B cell (primary cell): ENCODE measurements at regions not wholly inside any gene's neighbourhood (a gene's known extent, or its start where the extent isn't known, plus 50 kb on each side); places are given as distances from the start of the nearest gene placed in this dataset.

Experiments
- ATAC-seq: fragments of 200-7000 bp; cut with Tn5 transposase; one replicate; pipeline ENCODE4 v1.10.0; 2021; ENCODE audit warnings: low read depth, mild to moderate bottlenecking, moderate number of reproducible peaks, moderate library complexity
- CTCF ChIA-PET: fragments of 350-600 bp; sonication (Branson Sonifier 250); formaldehyde crosslinking; loops from one replicate; lab custom pipeline; 2021; ENCODE audit warnings: antibody characterized with exemption, inconsistent platforms; lab: Charles Lee
- POLR2A ChIA-PET: fragments of 350-600 bp; sonication (Branson Sonifier 250); formaldehyde crosslinking; loops from one replicate; lab custom pipeline; 2021; ENCODE audit warnings: antibody characterized with exemption; lab: Charles Lee
- DNase-seq: peaks from one replicate; pipeline ENCODE4 v3.0.0; 2013
- H2AFZ ChIP-seq: 2 replicates; pipeline ENCODE4 v1.6.1; 2012; ENCODE audit warnings: mild to moderate bottlenecking, low read depth, low read length; ENCODE audit not compliant: insufficient read depth, poor library complexity, severe bottlenecking
- H3K27ac ChIP-seq, 2 donors: 1 replicate in 1 of 2; 2 replicates in 1 of 2; pipeline ENCODE4 v1.5.1; 2012 to 2013; ENCODE audit warnings: low read length in 2 of 2, mild to moderate bottlenecking in 2 of 2, moderate library complexity in 1 of 2
- H3K27me3 ChIP-seq, 4 experiments: fragments of 200-600 bp in 1 of 4; sonication (generic) in 1 of 4; replicated peaks in 1 of 4; 1 replicate in 2 of 4; 2 replicates in 2 of 4; pipeline versions ENCODE4 v1.6.1 to v1.7.0; 2013 to 2016; ENCODE audit warnings: low read length in 3 of 4, mild to moderate bottlenecking in 2 of 4, mixed read lengths in 1 of 4, moderate library complexity in 1 of 4; ENCODE audit not compliant: insufficient read depth in 4 of 4, control insufficient read depth in 3 of 4; ENCODE audit errors: control extremely low read depth in 1 of 4
- H3K36me3 ChIP-seq, 2 experiments: replicated peaks in 1 of 2; 1 replicate in 1 of 2; 2 replicates in 1 of 2; pipeline versions ENCODE4 v1.6.1 to v1.7.1; 2013; ENCODE audit warnings: low read length in 1 of 2; ENCODE audit not compliant: insufficient read depth in 2 of 2, control insufficient read depth in 1 of 2; ENCODE audit errors: control extremely low read depth in 1 of 2, extremely low read depth in 1 of 2
- H3K4me1 ChIP-seq, 2 donors: fragments of 200-600 bp in 1 of 2; sonication (generic) in 1 of 2; 1 replicate in 1 of 2; 2 replicates in 1 of 2; pipeline versions ENCODE4 v1.5.1 to v1.6.1; 2013 to 2017; ENCODE audit warnings: low read length in 2 of 2; ENCODE audit not compliant: control insufficient read depth in 2 of 2, insufficient read depth in 2 of 2
- H3K4me2 ChIP-seq: replicated peaks from 2 replicates; pipeline ENCODE3; 2012; ENCODE audit warnings: mild to moderate bottlenecking, low read depth, low read length; ENCODE audit not compliant: poor library complexity, severe bottlenecking
- H3K4me3 ChIP-seq, 5 experiments: fragments of 200-600 bp in 1 of 5; sonication (generic) in 1 of 5; 1 replicate in 3 of 5; 2 replicates in 2 of 5; pipeline versions ENCODE4 v1.5.1 to v1.7.0; 2011 to 2016; ENCODE audit warnings: low read length in 4 of 5, mild to moderate bottlenecking in 4 of 5, low read depth in 2 of 5, control low read depth in 1 of 5, moderate library complexity in 1 of 5; ENCODE audit not compliant: insufficient read depth in 1 of 5; ENCODE audit errors: control extremely low read depth in 1 of 5, extremely low read depth in 1 of 5
- H3K79me2 ChIP-seq: fragments of 200-600 bp; sonication (generic); one replicate; pipeline ENCODE4 v1.6.0; 2016; ENCODE audit warnings: low read length; ENCODE audit not compliant: control insufficient read depth, insufficient read depth
- H3K9ac ChIP-seq: fragments of 200-600 bp; sonication (generic); 2 replicates; pipeline ENCODE4 v1.6.1; 2017; ENCODE audit warnings: mild to moderate bottlenecking, low read length, moderate library complexity
- H3K9me3 ChIP-seq, 3 donors: one replicate each; pipeline versions ENCODE4 v1.6.1 to v1.7.1; 2013; ENCODE audit warnings: low read length in 2 of 3; ENCODE audit not compliant: control insufficient read depth in 2 of 3, insufficient read depth in 1 of 3; ENCODE audit errors: control extremely low read depth in 1 of 3
- H4K20me1 ChIP-seq: 2 replicates; pipeline ENCODE4 v1.6.0; 2012; ENCODE audit warnings: mild to moderate bottlenecking, low read length; ENCODE audit not compliant: insufficient read depth, control insufficient read depth, poor library complexity, severe bottlenecking
- H3K27ac Mint-ChIP-seq: one replicate; pipeline ENCODE4 v1.8.0; 2021; ENCODE audit warnings: mixed read lengths
- H3K27me3 Mint-ChIP-seq: one replicate; pipeline ENCODE4 v1.8.0; 2021; ENCODE audit warnings: mixed read lengths
- H3K4me1 Mint-ChIP-seq: one replicate; pipeline ENCODE4 v1.8.0; 2021; ENCODE audit warnings: mixed read lengths
- H3K4me3 Mint-ChIP-seq: one replicate; pipeline ENCODE4 v1.8.0; 2021; ENCODE audit warnings: mixed read lengths
- H3K9me3 Mint-ChIP-seq: one replicate; pipeline ENCODE4 v1.8.0; 2022; ENCODE audit warnings: mixed read lengths; ENCODE audit not compliant: insufficient read depth
- CTCF ChIP-seq: fragments of 200-600 bp; IDR thresholded peaks from one replicate; pipeline ENCODE4 v1.8.0; 2022; ENCODE audit warnings: antibody characterized with exemption, mild to moderate bottlenecking
- EZH2 ChIP-seq: IDR thresholded peaks from 2 replicates; pipeline ENCODE4 v1.6.1; 2012; ENCODE audit warnings: borderline replicate concordance, low read depth, mild to moderate bottlenecking, moderate library complexity, low read length; ENCODE audit not compliant: insufficient read depth, poor library complexity, severe bottlenecking
- WGBS: methylation state at CpG from one replicate; pipeline ENCODE4 v1.1.5; 2013; ENCODE audit warnings: missing lambda C conversion rate; ENCODE audit not compliant: insufficient coverage; 5-methylcytosine and 5-hydroxymethylcytosine counted together
- intact Hi-C: fragments of 100-400 bp; cut with micrococcal nuclease; formaldehyde crosslinking; loops from one replicate; pipeline ENCODE4 v1.10.0; 2022

DNA sequence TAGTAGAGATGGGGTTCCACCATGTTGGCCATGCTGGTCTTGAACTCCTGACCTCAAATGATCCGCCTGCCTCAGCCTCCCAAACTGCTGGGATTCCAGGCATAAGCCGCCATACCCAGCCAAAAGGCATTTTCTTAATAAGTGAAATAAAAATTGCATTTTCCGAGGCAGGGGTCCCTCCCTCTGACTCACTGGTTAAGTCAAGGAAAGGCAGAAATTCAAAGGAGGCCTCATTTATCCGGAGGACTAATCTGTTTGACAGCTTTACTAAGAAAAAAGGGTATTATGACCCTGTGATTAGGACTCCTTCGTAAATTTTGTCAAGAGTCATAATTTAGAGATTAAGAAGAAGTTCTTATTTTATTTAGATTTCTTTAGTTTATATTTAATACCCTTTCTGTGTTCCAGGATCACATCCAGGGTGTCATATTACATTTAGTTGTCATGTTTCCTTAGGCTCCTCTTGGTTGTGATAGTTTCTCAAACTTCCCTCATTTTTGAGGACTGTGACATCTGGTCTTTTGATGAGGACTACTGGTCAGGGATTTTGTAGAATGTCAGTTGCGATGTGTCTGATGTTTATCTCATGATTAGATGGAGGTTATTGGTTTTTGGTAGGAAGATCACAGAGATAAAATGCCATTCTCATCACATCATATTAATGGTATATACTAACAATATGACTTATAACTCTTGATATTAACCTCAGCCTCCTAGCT, 753.7 kb upstream of the AMOT start:
- Histone ChIP-seq H4K20me1 (no peaks in the 10 kb centered on the region), H3K4me3 (no peak overlapping the region), H3K36me3 (no peaks in the 10 kb centered on the region), H3K4me2 (no peak overlapping the region), H3K27ac (no peak overlapping the region), H3K79me2 (no peaks in the 10 kb centered on the region), H2AFZ (no peak overlapping the region), H3K9me3 (peaks cover 0 to 2% (median 0%) of the 10 kb centered on the region in 3 donors), H3K27me3 (no peaks in the 10 kb centered on the region), H3K9ac (no peak overlapping the region), H3K4me1 (no peaks in the 10 kb centered on the region)
- intact Hi-C loops: no loop called here
- ChIA-PET POLR2A (no interaction called here), CTCF (no interaction called here)
- Mint-ChIP-seq H3K4me3 (no peak overlapping the region), H3K4me1 (peaks cover 2% of the 10 kb centered on the region), H3K9me3 (no peaks in the 10 kb centered on the region), H3K27ac (no peak overlapping the region), H3K27me3 (no peaks in the 10 kb centered on the region)
- WGBS: no CpG with 5 or more reads among the region's 6 CpGs
- ATAC-seq: no peak
- no peak for TF ChIP-seq CTCF
- no peak for TF ChIP-seq EZH2
- no peak for DNase-seq

- CTCF ChIA-PET: no interaction called here
- Mint-ChIP-seq H3K4me1 (peaks cover 1% of the 10 kb centered on the region), H3K27me3 (no peaks in the 10 kb centered on the region), H3K4me3 (no peak overlapping the region), H3K27ac (no peak overlapping the region), H3K9me3 (no peaks in the 10 kb centered on the region)
- Histone ChIP-seq H3K9ac (no peak overlapping the region), H3K27ac (no peak overlapping the region), H3K4me2 (no peak overlapping the region), H3K4me3 (no peak overlapping the region), H2AFZ (no peak overlapping the region), H3K27me3 (no peaks in the 10 kb centered on the region), H3K4me1 (no peaks in the 10 kb centered on the region), H3K79me2 (no peaks in the 10 kb centered on the region), H3K36me3 (no peaks in the 10 kb centered on the region), H3K9me3 (peaks cover 0 to 4% (median 0%) of the 10 kb centered on the region in 3 donors), H4K20me1 (no peaks in the 10 kb centered on the region)
- 95% methylated on average over 11 of the region's 15 CpGs for WGBS
- intact Hi-C loops: no loop called here
- DNase-seq (no peak), ATAC-seq (no peak)
- POLR2A ChIA-PET: no interaction called here
- TF ChIP-seq CTCF (no peak), EZH2 (no peak)
Measured at GRCh38 chrX:113586281-113586898, 745.8 kb upstream of the AMOT start.
